ENCODE measurements at regions not wholly inside any gene's neighbourhood (a gene's known extent, or its start where the extent isn't known, plus 50 kb on each side); places are given as distances from the start of the nearest gene placed in this dataset.
"Not testable (repeated sequence)": the region's sequence is repeated elsewhere in the genome, so short reads cannot be mapped to it uniquely, and the experiment has no call there.

DNA sequence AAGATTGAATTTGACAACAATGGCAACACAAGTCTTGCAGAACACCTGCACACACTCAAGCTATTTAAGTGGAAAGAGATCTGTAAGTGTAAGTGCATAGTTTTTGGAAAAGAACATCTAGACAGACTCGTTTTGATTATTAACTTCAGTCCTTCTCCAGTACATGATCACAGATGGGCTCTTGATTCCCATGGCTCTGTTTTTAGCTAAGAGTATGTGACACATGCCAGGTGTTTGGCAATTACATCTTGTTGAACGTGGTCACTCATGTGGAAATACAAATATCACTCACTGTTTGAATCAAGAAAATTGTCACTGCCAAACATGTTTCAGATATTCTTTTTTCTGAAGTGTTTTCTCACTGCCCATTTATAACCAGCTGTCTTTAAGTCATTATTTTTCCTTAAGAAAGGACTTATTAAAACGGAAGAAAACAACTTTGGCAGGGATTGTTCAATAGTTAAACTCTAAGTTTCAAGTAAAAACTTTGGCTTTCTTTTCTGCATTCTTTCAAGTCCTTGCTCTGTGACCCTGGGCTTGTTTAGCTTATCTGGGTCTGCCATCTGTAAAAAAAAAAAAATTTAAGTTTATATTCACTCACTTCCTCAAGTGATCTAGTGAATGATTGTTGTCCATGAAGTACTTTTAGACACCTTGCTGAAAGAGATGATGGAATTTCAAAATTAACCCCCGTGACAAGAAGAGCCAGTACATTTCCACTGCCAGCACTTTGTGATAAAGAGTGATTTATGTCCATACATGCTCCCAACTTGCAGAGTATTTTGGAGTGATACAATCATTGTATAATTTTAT, 125.4 kb downstream of the ATXN3L start:
- Histone ChIP-seq H3K9me3 (no peaks in the 10 kb centered on the region), H3K27me3 (no peaks in the 10 kb centered on the region), H3K36me3 (no peaks in the 10 kb centered on the region), H3K4me3 (ENCODE audit: low read depth, low read length) (no peak overlapping the region), H3K4me1 (0 out of 2 replicates have a peak, but pooled peaks cover 2% of the 10 kb centered on the region)
- TF ChIP-seq, protein P1, sequence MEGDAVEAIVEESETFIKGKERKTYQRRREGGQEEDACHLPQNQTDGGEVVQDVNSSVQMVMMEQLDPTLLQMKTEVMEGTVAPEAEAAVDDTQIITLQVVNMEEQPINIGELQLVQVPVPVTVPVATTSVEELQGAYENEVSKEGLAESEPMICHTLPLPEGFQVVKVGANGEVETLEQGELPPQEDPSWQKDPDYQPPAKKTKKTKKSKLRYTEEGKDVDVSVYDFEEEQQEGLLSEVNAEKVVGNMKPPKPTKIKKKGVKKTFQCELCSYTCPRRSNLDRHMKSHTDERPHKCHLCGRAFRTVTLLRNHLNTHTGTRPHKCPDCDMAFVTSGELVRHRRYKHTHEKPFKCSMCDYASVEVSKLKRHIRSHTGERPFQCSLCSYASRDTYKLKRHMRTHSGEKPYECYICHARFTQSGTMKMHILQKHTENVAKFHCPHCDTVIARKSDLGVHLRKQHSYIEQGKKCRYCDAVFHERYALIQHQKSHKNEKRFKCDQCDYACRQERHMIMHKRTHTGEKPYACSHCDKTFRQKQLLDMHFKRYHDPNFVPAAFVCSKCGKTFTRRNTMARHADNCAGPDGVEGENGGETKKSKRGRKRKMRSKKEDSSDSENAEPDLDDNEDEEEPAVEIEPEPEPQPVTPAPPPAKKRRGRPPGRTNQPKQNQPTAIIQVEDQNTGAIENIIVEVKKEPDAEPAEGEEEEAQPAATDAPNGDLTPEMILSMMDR (IDR thresholded peaks at IDR 0.05; ENCODE audit: low read depth, low read length): no peak
- DNase-seq: no peak

DNA sequence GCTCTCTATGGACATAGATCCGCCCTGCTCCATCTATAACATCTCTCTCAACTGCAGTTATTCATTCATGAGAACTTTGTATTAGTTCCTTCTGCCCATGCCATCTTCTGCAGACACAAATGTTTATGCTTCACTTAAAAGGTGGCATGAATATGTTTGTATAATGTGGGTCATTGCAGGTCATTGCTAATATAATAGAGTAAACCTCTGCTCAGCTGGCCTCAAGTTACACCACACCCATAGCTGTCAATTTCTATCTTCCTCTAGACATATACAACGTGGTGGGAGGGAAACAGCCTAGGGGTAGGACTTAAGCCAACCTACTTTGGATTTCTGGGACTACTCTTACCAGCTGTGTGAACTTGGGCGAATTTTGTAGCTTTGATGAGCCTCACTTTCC, 129.8 kb downstream of the ATXN3L start:
- Histone ChIP-seq H3K4me1 (0 out of 2 replicates have a peak, but pooled peaks cover 2% of the 10 kb centered on the region), H3K36me3 (no peaks in the 10 kb centered on the region), H3K4me3 (ENCODE audit: low read depth, low read length) (no peak overlapping the region), H3K9me3 (no peaks in the 10 kb centered on the region), H3K27me3 (no peaks in the 10 kb centered on the region)
- DNase-seq: no peak
- TF ChIP-seq, protein P1 (IDR thresholded peaks at IDR 0.05; ENCODE audit: low read depth, low read length): no peak

DNA sequence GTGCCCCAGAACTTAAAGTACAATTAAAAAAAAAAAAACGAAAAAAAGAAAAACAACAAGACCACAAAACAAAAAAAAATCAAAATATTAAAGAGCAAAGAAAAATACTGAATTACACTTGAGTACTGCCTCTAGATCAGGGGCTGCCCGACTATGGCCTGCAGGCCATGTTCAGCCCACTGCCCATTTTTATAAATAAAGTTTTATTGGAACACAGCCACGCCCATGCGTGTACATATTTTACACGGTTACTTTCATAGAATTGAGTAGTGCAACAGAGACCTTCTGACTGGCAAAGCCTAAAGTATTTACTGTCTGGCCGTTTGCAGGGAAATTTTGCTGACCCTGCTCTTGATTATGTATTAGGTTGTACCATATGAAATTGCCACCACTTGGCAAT, 130.5 kb downstream of the ATXN3L start:
- TF ChIP-seq, protein P1 (IDR thresholded peaks at IDR 0.05; ENCODE audit: low read depth, low read length): no peak
- Histone ChIP-seq H3K36me3 (no peaks in the 10 kb centered on the region), H3K4me3 (ENCODE audit: low read depth, low read length) (no peak overlapping the region), H3K27me3 (no peaks in the 10 kb centered on the region), H3K4me1 (0 out of 2 replicates have a peak, but pooled peaks cover 2% of the 10 kb centered on the region), H3K9me3 (no peaks in the 10 kb centered on the region)
- no peak for DNase-seq

DNA sequence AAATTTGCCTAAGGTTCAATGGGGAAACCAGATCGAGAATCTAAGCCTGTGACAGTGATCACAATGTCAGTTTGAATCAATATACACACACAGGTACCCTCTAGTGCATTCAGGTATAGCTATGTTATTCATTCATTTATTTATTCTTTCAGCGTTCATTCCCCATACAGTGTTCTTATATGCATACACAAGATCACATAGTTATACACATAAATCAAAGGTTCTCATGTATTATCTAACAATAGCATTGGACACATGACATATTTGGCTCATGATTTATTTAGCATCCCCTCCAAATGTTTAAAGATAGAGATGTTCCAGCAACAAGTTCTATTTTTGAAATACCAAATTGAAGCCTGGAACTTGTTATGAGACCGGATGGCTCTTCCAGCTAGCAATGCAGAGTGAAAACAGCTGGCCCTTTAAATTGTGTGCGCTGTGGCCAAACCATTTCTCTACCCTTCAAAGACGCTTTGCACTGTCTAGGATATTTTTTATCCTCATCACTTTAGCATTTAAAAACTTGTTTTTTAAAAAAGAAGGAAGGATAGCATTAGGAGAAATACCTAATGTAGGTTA, 131.0 kb downstream of the ATXN3L start:
- Histone ChIP-seq H3K4me3 (ENCODE audit: low read depth, low read length) (no peak overlapping the region), H3K27me3 (no peaks in the 10 kb centered on the region), H3K36me3 (no peaks in the 10 kb centered on the region), H3K4me1 (no peaks in the 10 kb centered on the region), H3K9me3 (no peaks in the 10 kb centered on the region)
- DNase-seq: no peak
- TF ChIP-seq, protein P1 (IDR thresholded peaks at IDR 0.05; ENCODE audit: low read depth, low read length): no peak

DNA sequence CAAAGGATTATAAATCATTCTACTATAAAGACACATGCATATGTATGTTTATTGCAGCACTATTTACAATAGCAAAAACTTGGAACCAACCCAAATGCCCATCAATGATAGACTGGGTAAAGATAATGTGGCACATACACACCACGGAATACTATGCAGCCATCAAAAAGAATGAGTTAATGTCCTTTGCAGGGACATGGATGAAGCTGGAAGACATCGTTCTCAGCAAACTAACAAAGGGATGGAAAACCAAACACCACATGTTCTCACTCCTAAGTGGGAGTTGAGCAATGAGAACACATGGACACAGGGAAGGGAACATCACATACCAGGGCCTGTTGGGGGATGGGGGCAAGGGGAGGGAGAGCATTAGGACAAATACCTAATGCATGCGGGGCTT, 133.2 kb downstream of the ATXN3L start:
- not testable (repeated sequence) for DNase-seq; H3K4me1 ChIP-seq; H3K4me3 ChIP-seq (ENCODE audit: low read depth, low read length); H3K27me3 ChIP-seq; H3K36me3 ChIP-seq; H3K9me3 ChIP-seq

DNA sequence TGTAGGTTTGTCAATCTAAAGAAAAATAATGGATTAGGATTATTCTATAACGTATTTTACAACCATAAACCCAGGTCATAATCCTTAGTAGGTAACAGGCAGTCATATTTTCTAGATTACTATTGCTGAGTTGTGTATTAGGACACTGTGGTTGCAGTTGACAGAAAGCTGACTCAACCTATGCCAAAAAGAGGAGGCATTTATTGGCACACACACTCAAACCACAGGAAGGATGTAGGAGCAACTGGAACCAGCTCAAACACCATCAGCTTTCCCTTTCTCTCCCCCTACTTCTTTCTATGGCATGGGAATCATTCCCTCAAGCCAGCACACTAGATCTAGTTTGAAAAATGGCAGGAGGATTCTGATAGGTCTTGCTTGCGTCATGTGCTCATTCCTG, 136.4 kb upstream of the FAM9C start:
- TF ChIP-seq, protein P1 (IDR thresholded peaks at IDR 0.05; ENCODE audit: low read depth, low read length): no peak
- Histone ChIP-seq H3K36me3 (no peaks in the 10 kb centered on the region), H3K9me3 (no peaks in the 10 kb centered on the region), H3K4me3 (ENCODE audit: low read depth, low read length) (no peak overlapping the region), H3K27me3 (no peaks in the 10 kb centered on the region), H3K4me1 (no peaks in the 10 kb centered on the region)
- DNase-seq: no peak
